Subcutaneous abdominal adipose tissue (tissue), 5 donors: ENCODE measurements at regions not wholly inside any gene's neighbourhood (a gene's known extent, or its start where the extent isn't known, plus 50 kb on each side); places are given as distances from the start of the nearest gene placed in this dataset.
"Not testable (repeated sequence)": the region's sequence is repeated elsewhere in the genome, so short reads cannot be mapped to it uniquely, and the experiment has no call there.

Source experiments
- H3K27ac ChIP-seq: one replicate; pipeline ENCODE4 v1.7.0; 2013; ENCODE audit warnings: low read depth, mild to moderate bottlenecking, inconsistent platforms, low read length, moderate library complexity
- H3K27me3 ChIP-seq, 5 donors: one replicate each; pipeline ENCODE4 v1.7.0; 2013; ENCODE audit warnings: low read length in 5 of 5, inconsistent platforms in 1 of 5; ENCODE audit not compliant: control insufficient read depth in 5 of 5, insufficient read depth in 4 of 5
- H3K36me3 ChIP-seq, 5 donors: one replicate each; pipeline ENCODE4 v1.7.0; 2013; ENCODE audit warnings: low read length in 5 of 5; ENCODE audit not compliant: control insufficient read depth in 5 of 5, insufficient read depth in 5 of 5
- H3K4me1 ChIP-seq, 5 donors: one replicate each; pipeline ENCODE4 v1.7.0; 2013; ENCODE audit warnings: low read length in 5 of 5, mild to moderate bottlenecking in 3 of 5, moderate library complexity in 1 of 5; ENCODE audit not compliant: control insufficient read depth in 5 of 5, insufficient read depth in 5 of 5
- H3K4me3 ChIP-seq, 5 donors: one replicate each; pipeline ENCODE4 v1.7.0; 2013; ENCODE audit warnings: low read length in 5 of 5, low read depth in 1 of 5
- H3K9ac ChIP-seq, 5 donors: one replicate each; pipeline ENCODE4 v1.7.0; 2013; ENCODE audit warnings: low read length in 5 of 5, mild to moderate bottlenecking in 4 of 5, moderate library complexity in 3 of 5
- H3K9me3 ChIP-seq, 5 donors: one replicate each; pipeline ENCODE4 v1.7.0; 2013; ENCODE audit warnings: low read length in 5 of 5; ENCODE audit not compliant: control insufficient read depth in 5 of 5
- donor health status: healthy.
- donor health status: healthy.
- donor health status: healthy.
- donor health status: healthy.
- donor health status: healthy.

- Histone ChIP-seq H3K27me3 (no peaks in the 10 kb centered on the region), H3K4me3 (no peak overlapping the region), H3K27ac (no peak overlapping the region), H3K9ac (no peak overlapping the region), H3K9me3 (no peaks in the 10 kb centered on the region), H3K4me1 (peaks cover 3 to 13% (median 12%) of the 10 kb centered on the region in 5 donors), H3K36me3 (no peaks in the 10 kb centered on the region)
Observed at GRCh38 chr6:137640086-137640485, 145.9 kb upstream of the OLIG3 start.

GRCh38 chr6:137641474-137642077 lies 147.4 kb upstream of the OLIG3 start:
- Histone ChIP-seq H3K27ac (no peak overlapping the region), H3K4me3 (no peak overlapping the region), H3K9me3 (no peaks in the 10 kb centered on the region), H3K9ac (no peak overlapping the region), H3K4me1 (peaks cover 3 to 12% (median 11%) of the 10 kb centered on the region in 5 donors), H3K27me3 (no peaks in the 10 kb centered on the region), H3K36me3 (no peaks in the 10 kb centered on the region)

DNA sequence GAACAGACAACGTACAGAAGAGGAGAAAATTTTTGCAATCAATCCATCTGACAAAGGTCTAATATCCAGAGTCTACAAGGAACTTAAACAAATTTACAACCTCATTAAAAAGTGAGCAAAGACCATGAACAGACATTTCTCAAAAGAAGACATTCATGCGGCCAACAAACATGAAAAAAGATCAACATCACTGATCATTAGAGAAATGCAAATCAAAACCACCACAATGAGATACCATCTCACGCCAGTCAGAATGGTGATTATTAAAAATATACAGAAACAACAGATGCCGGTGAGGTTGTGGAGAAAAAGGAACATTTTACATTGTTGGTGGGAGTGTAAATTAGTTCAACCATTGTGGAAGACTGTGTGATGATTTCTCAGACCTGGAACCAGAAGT lies 149.0 kb upstream of the OLIG3 start:
- H3K9ac ChIP-seq, H3K27me3 ChIP-seq, H3K9me3 ChIP-seq, H3K4me1 ChIP-seq, H3K27ac ChIP-seq, H3K4me3 ChIP-seq, H3K36me3 ChIP-seq: not testable (repeated sequence)

- H3K9ac ChIP-seq, H3K36me3 ChIP-seq, H3K4me1 ChIP-seq, H3K9me3 ChIP-seq, H3K27ac ChIP-seq, H3K4me3 ChIP-seq, H3K27me3 ChIP-seq: not testable (repeated sequence)
Observed at GRCh38 chr6:137643644-137644043, 149.4 kb upstream of the OLIG3 start.

- Histone ChIP-seq H3K27me3 (no peaks in the 10 kb centered on the region), H3K9ac (no peak overlapping the region), H3K9me3 (no peaks in the 10 kb centered on the region), H3K27ac (no peak overlapping the region), H3K4me1 (peaks cover 0 to 6% (median 0%) of the 10 kb centered on the region in 5 donors), H3K4me3 (no peak overlapping the region), H3K36me3 (no peaks in the 10 kb centered on the region)
Observed at GRCh38 chr6:137645850-137646249, 151.7 kb upstream of the OLIG3 start.

DNA sequence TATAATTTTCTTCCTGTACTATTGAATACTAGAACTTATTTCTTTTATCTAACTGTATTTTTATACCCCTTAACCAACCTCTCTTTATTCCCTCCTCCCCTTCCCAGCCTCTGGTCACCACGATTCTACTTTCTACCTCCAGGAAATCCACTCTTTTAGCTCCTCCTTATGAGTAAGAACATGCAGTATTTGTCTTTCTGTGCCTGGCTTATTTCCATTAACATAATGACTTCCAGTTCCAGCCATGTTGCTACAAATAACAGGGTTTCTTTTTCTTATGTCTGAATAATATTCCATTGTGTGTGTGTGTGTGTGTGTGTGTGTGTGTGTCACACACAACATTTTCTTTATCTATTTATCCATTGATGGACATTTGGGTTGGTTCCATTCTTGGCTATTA lies 152.3 kb upstream of the OLIG3 start:
- no peaks in the 10 kb centered on the region for H3K36me3 ChIP-seq
- no peak overlapping the region for H3K9ac ChIP-seq
- no peaks in the 10 kb centered on the region for H3K9me3 ChIP-seq
- no peaks in the 10 kb centered on the region for H3K27me3 ChIP-seq
- H3K4me3 ChIP-seq = no peak overlapping the region
- peaks cover 0 to 3% (median 0%) of the 10 kb centered on the region in 5 donors for H3K4me1 ChIP-seq
- no peak overlapping the region for H3K27ac ChIP-seq

- Histone ChIP-seq H3K9ac (no peak overlapping the region), H3K4me1 (peaks cover 0 to 3% (median 0%) of the 10 kb centered on the region in 5 donors), H3K9me3 (peaks cover 2 to 12% (median 8%) of the 10 kb centered on the region in 5 donors), H3K27ac (no peak overlapping the region), H3K27me3 (no peaks in the 10 kb centered on the region), H3K4me3 (no peak overlapping the region), H3K36me3 (no peaks in the 10 kb centered on the region)
Observed at GRCh38 chr6:137647762-137648447, 153.7 kb upstream of the OLIG3 start.

DNA sequence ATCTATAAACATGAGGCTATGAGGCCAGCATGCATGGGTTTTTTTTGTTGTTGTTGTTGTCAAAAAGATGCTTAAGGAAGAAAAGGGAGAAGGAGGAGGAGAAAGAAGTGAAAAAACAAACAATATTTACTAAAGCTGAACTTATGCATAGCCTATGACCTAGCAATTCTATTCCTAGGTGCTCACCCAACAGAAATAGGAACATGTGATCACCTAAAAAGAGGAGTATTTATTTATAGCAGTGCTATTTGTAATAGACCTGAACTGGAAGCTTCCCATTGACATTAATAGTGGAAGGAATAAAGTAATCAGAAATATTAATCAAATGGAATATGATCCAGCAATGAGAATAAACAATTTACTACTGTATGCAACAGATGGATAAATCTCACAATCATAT lies 156.5 kb upstream of the OLIG3 start:
- H3K9me3 ChIP-seq = peaks cover 17 to 39% (median 36%) of the 10 kb centered on the region in 5 donors
- peaks cover 0 to 3% (median 0%) of the 10 kb centered on the region in 5 donors for H3K4me1 ChIP-seq
- H3K4me3 ChIP-seq = no peak overlapping the region
- H3K36me3 ChIP-seq = no peaks in the 10 kb centered on the region
- no peak overlapping the region for H3K27ac ChIP-seq
- H3K27me3 ChIP-seq = no peaks in the 10 kb centered on the region
- no peak overlapping the region for H3K9ac ChIP-seq

DNA sequence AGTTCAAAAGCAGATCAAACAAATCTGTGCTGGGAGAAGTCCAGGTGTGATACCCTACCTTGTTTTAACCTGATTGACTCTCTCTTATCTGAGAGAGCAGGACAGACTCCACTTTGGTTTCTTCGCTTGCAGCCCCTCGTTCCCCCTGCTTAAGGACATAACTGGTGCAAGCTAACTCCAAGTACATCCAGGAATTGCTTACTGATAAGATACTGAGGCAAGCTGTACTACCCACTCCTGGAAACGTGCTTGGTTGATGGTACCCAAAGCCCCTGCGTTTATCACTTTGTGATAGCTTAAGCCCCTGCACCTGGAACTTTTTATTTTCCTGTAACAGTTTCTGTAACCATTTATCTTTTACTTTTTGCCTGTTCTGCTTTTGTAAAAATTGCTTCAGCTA lies 157.0 kb upstream of the OLIG3 start:
- Histone ChIP-seq H3K4me3 (no peak overlapping the region), H3K9me3 (peaks cover 21 to 44% (median 40%) of the 10 kb centered on the region in 5 donors), H3K27me3 (no peaks in the 10 kb centered on the region), H3K27ac (no peak overlapping the region), H3K36me3 (no peaks in the 10 kb centered on the region), H3K9ac (no peak overlapping the region), H3K4me1 (peaks cover 0 to 3% (median 0%) of the 10 kb centered on the region in 5 donors)

GRCh38 chr6:137651591-137652335 lies 157.6 kb upstream of the OLIG3 start:
- Histone ChIP-seq H3K4me3 (no peak overlapping the region), H3K36me3 (no peaks in the 10 kb centered on the region), H3K27me3 (no peaks in the 10 kb centered on the region), H3K9me3 (peaks cover 21 to 49% (median 41%) of the 10 kb centered on the region in 5 donors), H3K27ac (no peak overlapping the region), H3K9ac (no peak overlapping the region), H3K4me1 (peaks cover 0 to 3% (median 0%) of the 10 kb centered on the region in 5 donors)
